BLaER1 (cell line): ENCODE measurements at regions not wholly inside any gene's neighbourhood (a gene's known extent, or its start where the extent isn't known, plus 50 kb on each side); places are given as distances from the start of the nearest gene placed in this dataset.

ENCODE experiments used
- H3K27ac ChIP-seq: shearing (Covaris generic); formaldehyde crosslinking; 2 replicates; pipeline ENCODE4 v1.8.1; 2022
- H3K27me3 ChIP-seq: shearing (Covaris generic); formaldehyde crosslinking; 2 replicates; pipeline ENCODE4 v1.8.1; 2022
- H3K36me3 ChIP-seq: shearing (Covaris generic); formaldehyde crosslinking; 2 replicates; pipeline ENCODE4 v1.8.1; 2022
- H3K4me1 ChIP-seq: shearing (Covaris generic); formaldehyde crosslinking; 2 replicates; pipeline ENCODE4 v1.8.1; 2022
- H3K4me2 ChIP-seq: shearing (Covaris generic); formaldehyde crosslinking; 2 replicates; pipeline ENCODE4 v1.8.1; 2022
- H3K4me3 ChIP-seq: shearing (Covaris generic); formaldehyde crosslinking; 2 replicates; pipeline ENCODE4 v1.8.1; 2022
- H3K9ac ChIP-seq: shearing (Covaris generic); formaldehyde crosslinking; 2 replicates; pipeline ENCODE4 v1.8.1; 2022
- H3K9me3 ChIP-seq: shearing (Covaris generic); formaldehyde crosslinking; 2 replicates; pipeline ENCODE4 v1.8.1; 2022
- H4K20me1 ChIP-seq: shearing (Covaris generic); formaldehyde crosslinking; 2 replicates; pipeline ENCODE4 v1.8.1; 2022
- Cebpa-rat ChIP-seq: shearing (Covaris generic); IDR thresholded peaks from 2 replicates; pipeline ENCODE4 v1.8.1; 2022

DNA sequence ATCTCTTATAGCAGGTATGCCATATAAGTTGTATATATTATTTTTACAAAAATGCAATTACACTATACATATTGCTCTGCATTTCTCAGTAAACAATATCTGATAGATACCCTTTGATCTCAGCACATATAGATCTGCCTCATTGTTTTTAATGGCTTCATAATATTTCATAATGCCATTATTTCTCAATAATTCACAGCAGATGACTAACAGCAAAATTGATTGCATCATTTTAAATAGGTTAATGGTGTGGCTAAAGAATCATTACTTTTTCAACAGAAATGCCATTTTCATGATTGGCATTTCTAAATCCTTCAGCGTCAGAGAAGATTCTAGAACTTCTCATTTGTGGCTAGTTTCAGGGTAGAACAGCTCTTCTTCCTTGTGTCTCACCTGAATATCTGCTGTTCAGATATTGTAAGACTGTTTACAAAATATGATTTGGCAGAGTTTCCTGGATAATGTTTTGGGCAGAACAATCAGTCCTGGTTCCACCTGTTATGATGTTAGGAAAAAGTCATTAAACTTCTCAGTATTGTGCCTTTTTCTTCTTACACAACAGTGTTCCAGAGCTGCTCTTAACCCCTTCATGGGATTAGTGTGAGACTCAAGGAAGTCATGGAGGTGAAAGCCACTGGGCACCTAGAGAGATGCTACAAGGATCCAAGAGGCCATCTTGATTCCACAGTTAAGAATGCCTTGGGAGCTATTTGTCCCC lies 397.6 kb upstream of the THBS1 start:
- no peak overlapping the region for H3K9ac ChIP-seq
- no peak for TF ChIP-seq Cebpa-rat
- no peak overlapping the region for H3K27ac ChIP-seq
- no peak overlapping the region for H3K4me2 ChIP-seq
- H3K27me3 ChIP-seq: no peaks in the 10 kb centered on the region
- H3K36me3 ChIP-seq: no peaks in the 10 kb centered on the region
- no peak overlapping the region for H3K4me3 ChIP-seq
- H3K4me1 ChIP-seq: no peaks in the 10 kb centered on the region
- H4K20me1 ChIP-seq: no peaks in the 10 kb centered on the region
- no peaks in the 10 kb centered on the region for H3K9me3 ChIP-seq

DNA sequence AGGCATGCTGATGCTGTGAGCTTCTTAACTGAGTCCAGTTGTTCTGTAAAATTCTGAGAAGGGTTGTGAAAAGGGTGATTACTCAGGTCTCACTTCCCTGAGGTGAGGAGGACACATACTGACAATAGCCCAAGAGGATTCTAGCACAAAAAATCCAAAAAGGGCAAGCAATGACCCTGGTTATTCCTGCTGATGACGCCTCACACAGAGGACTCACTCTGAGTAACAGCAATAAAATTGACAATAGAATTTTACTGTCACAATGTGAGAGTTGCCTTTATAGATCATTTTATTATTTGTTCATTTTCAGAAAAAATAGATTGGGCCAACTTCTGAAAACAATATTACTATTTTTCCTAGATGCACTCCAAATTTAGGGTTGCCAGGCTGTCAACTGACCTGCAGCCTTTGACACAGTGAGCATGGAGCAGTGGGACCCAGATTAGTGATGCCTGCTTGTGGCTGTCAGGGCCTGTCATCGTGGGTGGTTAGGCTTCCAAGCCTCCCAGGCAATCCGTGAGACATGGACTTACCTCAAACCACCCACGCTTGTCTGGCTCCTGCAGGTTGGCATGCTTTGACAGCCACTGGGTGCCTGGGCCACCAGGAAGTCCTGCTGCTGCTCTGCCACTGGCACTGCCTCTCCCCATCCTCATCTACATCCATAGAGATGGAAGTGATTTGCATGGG lies 396.0 kb upstream of the THBS1 start:
- H4K20me1 ChIP-seq: no peaks in the 10 kb centered on the region
- no peak overlapping the region for H3K9ac ChIP-seq
- H3K9me3 ChIP-seq: no peaks in the 10 kb centered on the region
- no peak overlapping the region for H3K27ac ChIP-seq
- no peak for TF ChIP-seq Cebpa-rat
- no peak overlapping the region for H3K4me3 ChIP-seq
- no peaks in the 10 kb centered on the region for H3K27me3 ChIP-seq
- no peaks in the 10 kb centered on the region for H3K36me3 ChIP-seq
- no peaks in the 10 kb centered on the region for H3K4me1 ChIP-seq
- H3K4me2 ChIP-seq: no peak overlapping the region

DNA sequence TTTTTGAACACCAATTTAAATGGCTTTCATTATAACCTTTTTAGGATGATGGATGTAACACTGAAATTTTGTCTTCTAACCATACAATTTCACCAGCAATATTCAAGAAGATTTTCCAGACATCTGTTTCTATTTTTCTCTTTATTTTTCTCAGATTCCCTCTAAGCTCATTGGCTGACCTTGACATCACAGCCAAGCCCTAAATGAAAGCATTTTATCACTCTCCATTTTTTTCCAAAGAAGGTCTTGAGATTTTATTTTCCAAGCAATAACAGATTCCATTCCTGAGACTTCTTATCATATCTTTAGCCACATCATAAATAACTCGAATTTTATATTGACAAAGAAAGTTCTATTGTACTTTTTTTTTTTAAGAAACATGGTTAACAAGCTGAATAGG lies 392.6 kb upstream of the THBS1 start:
- no peak overlapping the region for H3K9ac ChIP-seq
- no peak overlapping the region for H3K4me3 ChIP-seq
- H3K9me3 ChIP-seq: no peaks in the 10 kb centered on the region
- no peaks in the 10 kb centered on the region for H3K27me3 ChIP-seq
- TF ChIP-seq Cebpa-rat: no peak
- no peaks in the 10 kb centered on the region for H4K20me1 ChIP-seq
- no peaks in the 10 kb centered on the region for H3K4me1 ChIP-seq
- no peak overlapping the region for H3K27ac ChIP-seq
- H3K4me2 ChIP-seq: no peak overlapping the region
- no peaks in the 10 kb centered on the region for H3K36me3 ChIP-seq

DNA sequence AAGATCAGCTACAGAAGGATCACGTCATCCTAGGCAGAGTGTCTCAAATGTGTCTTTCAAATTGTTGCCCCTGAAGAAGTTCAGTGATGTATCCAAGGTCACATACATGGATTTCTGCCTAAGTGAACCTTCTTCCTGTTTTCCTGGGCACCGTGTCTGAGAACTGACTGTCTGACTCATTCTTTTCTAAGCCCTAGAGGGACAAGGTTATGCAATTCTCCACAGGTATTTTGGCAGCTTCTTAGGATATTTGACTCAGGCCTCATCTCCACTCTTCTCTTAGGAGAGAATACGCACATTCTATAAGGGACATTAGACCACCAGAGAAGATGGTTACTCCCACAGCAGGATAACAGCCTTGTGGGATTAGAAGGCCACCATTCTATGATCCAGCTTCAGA lies 391.9 kb upstream of the THBS1 start:
- Histone ChIP-seq H3K9ac (no peak overlapping the region), H3K9me3 (no peaks in the 10 kb centered on the region), H3K36me3 (no peaks in the 10 kb centered on the region), H3K27ac (no peak overlapping the region), H3K4me2 (no peak overlapping the region), H3K4me3 (no peak overlapping the region), H3K4me1 (no peaks in the 10 kb centered on the region), H3K27me3 (no peaks in the 10 kb centered on the region), H4K20me1 (no peaks in the 10 kb centered on the region)
- TF ChIP-seq Cebpa-rat: no peak

DNA sequence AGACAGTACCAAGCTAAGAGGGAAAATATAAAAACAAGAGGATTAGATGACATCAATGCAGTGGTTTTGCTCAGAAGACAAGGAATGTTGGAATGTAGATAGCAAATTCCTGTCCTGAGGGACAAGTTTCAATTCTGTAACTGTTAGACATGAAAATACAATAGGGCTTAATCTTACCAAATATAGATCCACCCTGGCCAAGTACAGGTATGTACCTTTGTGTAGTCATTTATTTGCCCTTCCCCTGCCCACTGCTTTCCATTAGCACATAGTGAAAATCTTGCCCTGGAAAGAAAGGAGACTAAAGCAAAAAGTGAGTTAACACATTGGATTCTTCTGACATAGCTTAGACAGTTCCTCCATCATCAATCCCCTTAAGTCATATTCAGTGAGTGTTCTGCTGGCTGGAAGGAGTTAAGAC lies 389.0 kb upstream of the THBS1 start:
- TF ChIP-seq Cebpa-rat: no peak
- no peaks in the 10 kb centered on the region for H3K4me1 ChIP-seq
- no peaks in the 10 kb centered on the region for H4K20me1 ChIP-seq
- H3K9me3 ChIP-seq: no peaks in the 10 kb centered on the region
- H3K27ac ChIP-seq: no peak overlapping the region
- H3K36me3 ChIP-seq: no peaks in the 10 kb centered on the region
- no peak overlapping the region for H3K9ac ChIP-seq
- no peak overlapping the region for H3K4me3 ChIP-seq
- no peak overlapping the region for H3K4me2 ChIP-seq
- H3K27me3 ChIP-seq: no peaks in the 10 kb centered on the region

DNA sequence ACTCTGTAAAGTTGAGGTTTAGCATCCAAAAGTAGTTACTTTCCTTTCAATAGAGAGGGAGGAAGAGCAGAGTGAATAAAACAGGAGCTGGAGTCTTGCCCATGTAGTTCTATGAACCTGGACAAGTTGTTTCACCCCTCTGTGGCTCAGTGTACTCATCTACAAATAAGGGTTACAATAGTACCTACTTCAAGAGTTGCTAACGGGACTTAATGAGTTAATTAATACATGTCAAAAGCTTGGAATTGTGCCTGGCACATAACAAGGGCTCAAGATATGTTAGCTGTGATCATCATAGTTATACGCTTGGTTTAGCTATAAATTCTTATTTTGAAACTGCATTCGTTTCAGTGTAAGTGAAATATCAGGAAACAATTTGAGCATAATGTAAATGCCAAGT lies 388.5 kb upstream of the THBS1 start:
- H3K27ac ChIP-seq: no peak overlapping the region
- H3K4me2 ChIP-seq: no peak overlapping the region
- H3K36me3 ChIP-seq: no peaks in the 10 kb centered on the region
- H3K27me3 ChIP-seq: no peaks in the 10 kb centered on the region
- H3K4me3 ChIP-seq: no peak overlapping the region
- no peak for TF ChIP-seq Cebpa-rat
- no peaks in the 10 kb centered on the region for H4K20me1 ChIP-seq
- no peaks in the 10 kb centered on the region for H3K4me1 ChIP-seq
- no peaks in the 10 kb centered on the region for H3K9me3 ChIP-seq
- H3K9ac ChIP-seq: no peak overlapping the region

DNA sequence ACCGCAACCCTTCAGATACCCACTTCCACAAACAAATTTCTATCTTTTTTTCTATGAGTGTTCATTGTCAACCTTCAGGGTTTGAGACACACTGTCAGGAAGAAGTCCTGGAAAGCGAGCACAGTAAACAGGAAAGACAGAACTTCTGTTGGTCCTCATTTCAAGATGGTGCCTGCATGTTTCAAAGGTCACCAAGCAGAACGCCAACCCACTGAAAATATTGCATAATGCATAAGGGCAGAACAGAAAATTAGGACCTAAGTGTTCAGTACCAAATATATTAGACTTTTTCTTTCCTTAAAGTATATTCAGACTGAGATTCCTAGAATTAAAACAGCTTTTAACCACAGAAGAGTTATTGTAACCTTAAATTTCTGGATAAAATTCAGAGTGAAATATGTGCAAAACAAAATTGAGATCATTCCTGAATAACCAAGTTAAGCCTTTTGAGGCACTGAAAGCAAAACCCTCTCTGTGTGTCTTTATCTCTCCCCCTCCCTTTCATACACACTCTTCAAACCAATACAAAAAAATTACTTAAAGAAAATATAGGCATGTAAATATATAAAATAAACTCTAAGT lies 387.8 kb upstream of the THBS1 start:
- Histone ChIP-seq H3K36me3 (no peaks in the 10 kb centered on the region), H3K27me3 (no peaks in the 10 kb centered on the region), H3K4me3 (no peak overlapping the region), H3K27ac (no peak overlapping the region), H3K9me3 (no peaks in the 10 kb centered on the region), H3K4me1 (no peaks in the 10 kb centered on the region), H3K4me2 (no peak overlapping the region), H4K20me1 (no peaks in the 10 kb centered on the region), H3K9ac (no peak overlapping the region)
- no peak for TF ChIP-seq Cebpa-rat

DNA sequence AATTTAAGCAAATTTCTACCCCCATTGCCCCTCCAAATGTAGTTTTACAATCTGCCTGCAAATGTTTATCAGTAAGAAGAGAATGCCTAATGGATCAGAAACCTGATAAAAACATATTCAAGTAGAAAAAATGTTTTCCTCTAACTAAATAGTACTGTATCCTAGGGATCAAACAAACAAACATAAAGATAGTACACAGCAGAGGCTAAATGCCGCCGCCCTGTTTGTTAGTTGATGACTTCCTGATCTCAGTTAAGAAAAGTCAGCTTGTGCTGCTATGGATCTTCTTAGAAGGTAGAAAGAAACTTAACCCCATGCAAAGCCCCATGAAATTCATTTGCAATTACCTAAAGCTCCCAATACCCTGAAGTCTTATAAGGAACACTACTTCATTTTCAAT lies 387.3 kb upstream of the THBS1 start:
- no peak for TF ChIP-seq Cebpa-rat
- no peak overlapping the region for H3K4me3 ChIP-seq
- H3K4me1 ChIP-seq: no peaks in the 10 kb centered on the region
- H3K36me3 ChIP-seq: no peaks in the 10 kb centered on the region
- H3K9ac ChIP-seq: no peak overlapping the region
- H3K27me3 ChIP-seq: no peaks in the 10 kb centered on the region
- no peak overlapping the region for H3K4me2 ChIP-seq
- no peaks in the 10 kb centered on the region for H3K9me3 ChIP-seq
- H4K20me1 ChIP-seq: no peaks in the 10 kb centered on the region
- H3K27ac ChIP-seq: no peak overlapping the region

DNA sequence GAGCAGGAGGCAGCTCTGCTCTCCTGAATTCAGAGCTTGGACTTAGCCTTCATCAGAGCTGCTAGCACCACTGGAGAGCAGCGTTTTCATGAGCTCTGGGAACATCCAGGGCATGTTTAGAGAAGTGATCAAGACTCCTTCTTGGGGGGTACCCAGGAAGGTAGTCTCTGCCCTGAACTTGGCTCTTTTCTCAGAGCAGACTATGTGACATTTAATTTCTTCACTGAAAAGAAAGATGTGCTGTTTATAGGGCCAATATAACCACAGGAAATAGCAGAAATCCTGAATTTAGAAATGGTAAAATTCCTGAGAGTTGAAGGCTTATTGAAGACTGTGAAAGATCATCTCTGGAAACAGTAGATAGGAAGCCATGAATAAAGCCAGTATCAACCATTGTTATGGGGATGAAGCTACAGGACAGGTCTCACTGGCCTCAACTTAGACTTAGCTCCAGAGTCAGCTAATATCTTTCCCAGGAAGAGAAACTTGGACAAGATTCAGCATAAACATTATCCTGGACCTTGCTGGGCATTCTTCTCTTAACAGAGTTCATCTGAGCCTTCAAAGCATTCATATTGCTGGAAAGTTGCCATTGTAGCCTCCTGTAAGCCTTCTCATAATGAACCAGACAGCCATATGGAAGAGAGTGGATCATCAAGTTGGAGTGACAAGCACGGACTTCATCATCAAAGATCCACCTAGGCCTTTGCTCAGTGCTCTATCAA lies 386.6 kb upstream of the THBS1 start:
- no peak for TF ChIP-seq Cebpa-rat
- Histone ChIP-seq H3K36me3 (no peaks in the 10 kb centered on the region), H3K4me2 (no peak overlapping the region), H3K4me1 (no peaks in the 10 kb centered on the region), H3K4me3 (no peak overlapping the region), H3K27ac (no peak overlapping the region), H3K9ac (no peak overlapping the region), H4K20me1 (no peaks in the 10 kb centered on the region), H3K27me3 (no peaks in the 10 kb centered on the region), H3K9me3 (no peaks in the 10 kb centered on the region)

DNA sequence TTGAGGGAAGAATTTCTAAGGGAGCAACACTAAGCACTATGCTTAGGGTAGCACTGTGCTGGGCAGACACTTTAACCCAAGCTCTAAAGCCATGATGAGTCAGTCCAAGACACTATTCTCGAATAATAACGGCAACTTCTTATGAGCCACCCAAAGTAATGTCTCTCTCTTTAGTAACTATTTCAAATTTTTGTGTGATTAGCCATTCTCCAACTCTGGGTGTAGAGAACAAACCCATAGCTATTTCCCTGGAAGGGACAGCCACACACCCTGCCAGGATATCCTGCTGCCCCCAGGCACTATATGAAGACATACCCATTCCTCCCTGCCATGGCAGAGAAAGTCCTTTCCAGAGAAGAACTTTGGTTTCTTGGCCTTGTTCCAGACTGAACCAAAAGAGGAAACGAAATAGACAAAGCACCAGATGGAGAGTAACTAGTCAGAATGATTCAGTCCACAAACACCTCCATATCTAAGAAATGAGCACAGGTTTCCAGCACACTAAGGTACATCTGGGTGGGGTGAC lies 384.9 kb upstream of the THBS1 start:
- no peak for TF ChIP-seq Cebpa-rat
- no peak overlapping the region for H3K4me3 ChIP-seq
- H4K20me1 ChIP-seq: no peaks in the 10 kb centered on the region
- no peaks in the 10 kb centered on the region for H3K9me3 ChIP-seq
- H3K4me1 ChIP-seq: no peaks in the 10 kb centered on the region
- no peak overlapping the region for H3K27ac ChIP-seq
- no peaks in the 10 kb centered on the region for H3K36me3 ChIP-seq
- H3K4me2 ChIP-seq: no peak overlapping the region
- no peak overlapping the region for H3K9ac ChIP-seq
- no peaks in the 10 kb centered on the region for H3K27me3 ChIP-seq
